A549 (cell line): ENCODE measurements at regions not wholly inside any gene's neighbourhood (a gene's known extent, or its start where the extent isn't known, plus 50 kb on each side); places are given as distances from the start of the nearest gene placed in this dataset.

Source experiments
- ATAC-seq, 2 experiments: fragments of 200-7000 bp in 1 of 2; fragments of >200 bp in 1 of 2; cut with Nextera tagmentation in 1 of 2; cut with Tn5 transposase in 1 of 2; 3 replicates each; pipeline versions ENCODE4 v1.8.0 to v1.9.1; 2018 to 2020; ENCODE audit warnings: mild to moderate bottlenecking in 1 of 2, moderate library complexity in 1 of 2
- CTCF ChIA-PET: fragments of 300-600 bp; sonication (Branson Sonifier 250); formaldehyde crosslinking; extraction: SDS; loops from one replicate; lab custom pipeline; 2021; ENCODE audit warnings: antibody characterized with exemption, inconsistent platforms; lab: Yijun Ruan, JAX
- POLR2A ChIA-PET: fragments of 350-600 bp; formaldehyde crosslinking; extraction: SDS; loops from one replicate; lab custom pipeline; 2021; ENCODE audit warnings: antibody characterized with exemption, inconsistent platforms; lab: Yijun Ruan, JAX
- DNase-seq, 2 experiments: peaks; one replicate each; pipeline versions ENCODE4 v3.0.0 to v3.0.0-alpha.2; 2011 to 2016; ENCODE audit warnings: low read depth in 1 of 2, low spot score in 1 of 2
- FAIRE-seq: peaks from 2 replicates; lab custom pipeline; 2011; peaks lifted over from hg19 to GRCh38; lab: Jason Lieb, UNC
- H3K27ac ChIP-seq, 2 experiments: fragments of >200 bp; sonication (Bioruptor Twin); formaldehyde crosslinking; 3 replicates each; pipeline ENCODE4 v1.5.1; 2016 to 2017
- H3K4me1 ChIP-seq: fragments of >200 bp; sonication (Bioruptor Twin); formaldehyde crosslinking; 3 replicates; pipeline ENCODE4 v1.6.1; 2016
- H3K4me2 ChIP-seq: fragments of >200 bp; sonication (Bioruptor Twin); formaldehyde crosslinking; 3 replicates; pipeline ENCODE4 v1.6.1; 2016
- H3K4me3 ChIP-seq: fragments of >200 bp; sonication (Bioruptor Twin); formaldehyde crosslinking; 3 replicates; pipeline ENCODE4 v1.5.1; 2016
- H3K9me3 ChIP-seq: fragments of >200 bp; sonication (Bioruptor Twin); formaldehyde crosslinking; 3 replicates; pipeline ENCODE4 v1.6.1; 2016
- CEBPB ChIP-seq, 2 experiments: fragments of >200 bp in 1 of 2; sonication (Bioruptor Twin) in 1 of 2; formaldehyde crosslinking in 1 of 2; IDR thresholded peaks; 2 replicates each; pipeline ENCODE4 v1.6.1; 2012 to 2016
- EHMT2 ChIP-seq: fragments of 200-600 bp; sonication (generic); IDR thresholded peaks from 2 replicates; pipeline ENCODE4 v1.6.1; 2016; ENCODE audit warnings: antibody characterized with exemption, low read depth, mild to moderate bottlenecking, moderate library complexity
- FOSL2 ChIP-seq, 2 experiments: fragments of 450-650 bp in 1 of 2; fragments of >200 bp in 1 of 2; sonication (Bioruptor Twin) in 1 of 2; formaldehyde crosslinking; IDR thresholded peaks; 2 replicates each; pipeline versions ENCODE4 v1.5.0 to v1.6.1; 2016 to 2020; ENCODE audit warnings: mild to moderate bottlenecking in 1 of 2, moderate library complexity in 1 of 2
- FOXS1 ChIP-seq: fragments of 250-450 bp; sonication (Bioruptor Pico); IDR thresholded peaks from 2 replicates; pipeline ENCODE4 v1.5.0; 2020; ENCODE audit warnings: mild to moderate bottlenecking, moderate library complexity
- GATA3 ChIP-seq: IDR thresholded peaks from 2 replicates; pipeline ENCODE4 v1.6.1; 2012; ENCODE audit warnings: borderline replicate concordance
- HOXA7 ChIP-seq: fragments of 250-450 bp; sonication (Bioruptor Pico); IDR thresholded peaks from 2 replicates; pipeline ENCODE4 v1.5.0; 2020; ENCODE audit warnings: mild to moderate bottlenecking, moderate library complexity
- HOXB5 ChIP-seq: fragments of 250-450 bp; sonication (Bioruptor Pico); IDR thresholded peaks from 2 replicates; pipeline ENCODE4 v1.5.0; 2020; ENCODE audit warnings: mild to moderate bottlenecking, moderate library complexity
- JUN ChIP-seq, 2 experiments: fragments of >200 bp; sonication (Bioruptor Twin); formaldehyde crosslinking; IDR thresholded peaks; 2 replicates in 1 of 2; 3 replicates in 1 of 2; pipeline ENCODE4 v1.6.1; 2016 to 2017
- KDM1A ChIP-seq: fragments of 200-600 bp; sonication (generic); IDR thresholded peaks from 2 replicates; pipeline ENCODE4 v1.6.1; 2016; ENCODE audit warnings: low read depth, mild to moderate bottlenecking
- KDM5A ChIP-seq: fragments of 200-600 bp; sonication (generic); IDR thresholded peaks from 2 replicates; pipeline ENCODE4 v1.6.1; 2016; ENCODE audit warnings: antibody characterized with exemption, mild to moderate bottlenecking
- MYC ChIP-seq: IDR thresholded peaks from 2 replicates; pipeline ENCODE4 v1.6.1; 2012; ENCODE audit warnings: mild to moderate bottlenecking, inconsistent platforms, low read length, improper control_type of control experiment, borderline replicate concordance
- POLR2A ChIP-seq: IDR thresholded peaks from 2 replicates; pipeline ENCODE4 v1.6.1; 2012; ENCODE audit warnings: mild to moderate bottlenecking, low read length
- POLR2AphosphoS2 ChIP-seq: conservative IDR thresholded peaks from 2 replicates; pipeline ENCODE4 v1.6.1; 2012; ENCODE audit warnings: low read length, improper control_type of control experiment, inconsistent platforms
- RCOR1 ChIP-seq: fragments of 150-350 bp; IDR thresholded peaks from 2 replicates; pipeline ENCODE4 v1.6.1; 2014; ENCODE audit warnings: antibody characterized with exemption, low read length, low read depth
- TP53 ChIP-seq: fragments of 250-450 bp; sonication (Bioruptor Pico); IDR thresholded peaks from 2 replicates; pipeline ENCODE4 v1.5.0; 2021; ENCODE audit warnings: mild to moderate bottlenecking, moderate library complexity
- ZNF302 ChIP-seq: fragments of 250-450 bp; sonication (Bioruptor Pico); IDR thresholded peaks from 2 replicates; pipeline ENCODE4 v1.9.0; 2021; ENCODE audit warnings: inconsistent platforms, mild to moderate bottlenecking, moderate library complexity
- ZSCAN20 ChIP-seq: fragments of 250-450 bp; sonication (Bioruptor Pico); IDR thresholded peaks from 2 replicates; pipeline ENCODE4 v1.8.0; 2022; ENCODE audit warnings: mild to moderate bottlenecking, moderate library complexity
- WGBS: methylation state at CpG from one replicate; pipeline ENCODE4 v1.1.6; 2017; ENCODE audit errors: missing lambda C conversion rate; 5-methylcytosine and 5-hydroxymethylcytosine counted together
- TF ChIP-seq, protein P1 (sequence below): fragments of 250-450 bp; sonication (Bioruptor Pico); IDR thresholded peaks from 2 replicates; pipeline ENCODE4 v1.5.0; 2020; ENCODE audit warnings: low read depth, mild to moderate bottlenecking, moderate library complexity
- TF ChIP-seq, protein P2 (sequence below): fragments of >200 bp; sonication (Bioruptor Twin); formaldehyde crosslinking; IDR thresholded peaks from 3 replicates; pipeline ENCODE4 v1.6.1; 2016
- TF ChIP-seq, protein P3 (sequence below): IDR thresholded peaks from 2 replicates; pipeline ENCODE4 v1.6.1; 2012
- TF ChIP-seq, protein P4 (sequence below): IDR thresholded peaks from 2 replicates; pipeline ENCODE4 v1.6.1; 2012
- TF ChIP-seq, protein P5 (sequence below): fragments of >200 bp; sonication (Bioruptor Twin); formaldehyde crosslinking; IDR thresholded peaks from 2 replicates; pipeline ENCODE4 v1.6.1; 2016
- TF ChIP-seq, protein P6 (sequence below): IDR thresholded peaks from 2 replicates; pipeline ENCODE4 v1.6.1; 2012; ENCODE audit warnings: low read depth, borderline replicate concordance

DNA sequence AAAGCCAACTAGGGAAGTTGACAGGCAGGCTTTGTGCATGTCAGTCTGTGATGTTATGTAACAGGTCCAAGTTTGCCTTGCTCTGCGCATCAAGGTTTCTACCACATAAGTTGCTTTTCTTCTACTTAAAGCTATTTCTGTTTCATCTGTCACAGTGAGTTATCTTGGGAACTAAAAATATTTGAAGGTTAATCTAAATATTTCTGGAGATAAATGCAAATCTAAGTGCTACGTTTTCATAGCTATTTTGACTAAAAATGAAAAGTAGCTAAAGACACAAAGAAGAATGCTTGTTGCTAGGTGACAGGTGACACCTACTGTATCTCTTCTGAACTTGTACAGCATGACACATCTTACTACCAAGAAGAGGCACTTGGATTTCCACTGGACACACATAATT is 135.6 kb downstream of the KLF12 start:
- Histone ChIP-seq H3K4me2 (no peak overlapping the region), H3K4me1 (no peaks in the 10 kb centered on the region), H3K4me3 (no peak overlapping the region), H3K9me3 (no peaks in the 10 kb centered on the region), H3K27ac (no peak overlapping the region)
- FAIRE-seq (no peak), ATAC-seq (no peak), DNase-seq (no peak)
- WGBS: 73% methylated on average over 2 of the region's 2 CpGs
- TF ChIP-seq RCOR1: no peak
- no peak for TF ChIP-seq JUN (IDR thresholded peaks at IDR 0.05)
- TF ChIP-seq, protein P1, sequence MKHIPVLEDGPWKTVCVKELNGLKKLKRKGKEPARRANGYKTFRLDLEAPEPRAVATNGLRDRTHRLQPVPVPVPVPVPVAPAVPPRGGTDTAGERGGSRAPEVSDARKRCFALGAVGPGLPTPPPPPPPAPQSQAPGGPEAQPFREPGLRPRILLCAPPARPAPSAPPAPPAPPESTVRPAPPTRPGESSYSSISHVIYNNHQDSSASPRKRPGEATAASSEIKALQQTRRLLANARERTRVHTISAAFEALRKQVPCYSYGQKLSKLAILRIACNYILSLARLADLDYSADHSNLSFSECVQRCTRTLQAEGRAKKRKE (CRISPR knock-in tag): no peak
- TF ChIP-seq, protein P2, sequence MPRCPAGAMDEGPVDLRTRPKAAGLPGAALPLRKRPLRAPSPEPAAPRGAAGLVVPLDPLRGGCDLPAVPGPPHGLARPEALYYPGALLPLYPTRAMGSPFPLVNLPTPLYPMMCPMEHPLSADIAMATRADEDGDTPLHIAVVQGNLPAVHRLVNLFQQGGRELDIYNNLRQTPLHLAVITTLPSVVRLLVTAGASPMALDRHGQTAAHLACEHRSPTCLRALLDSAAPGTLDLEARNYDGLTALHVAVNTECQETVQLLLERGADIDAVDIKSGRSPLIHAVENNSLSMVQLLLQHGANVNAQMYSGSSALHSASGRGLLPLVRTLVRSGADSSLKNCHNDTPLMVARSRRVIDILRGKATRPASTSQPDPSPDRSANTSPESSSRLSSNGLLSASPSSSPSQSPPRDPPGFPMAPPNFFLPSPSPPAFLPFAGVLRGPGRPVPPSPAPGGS: no peak
- no peak for TF ChIP-seq FOXS1 (CRISPR knock-in tag)
- CTCF ChIA-PET: no interaction called here
- POLR2A ChIA-PET: no interaction called here

DNA sequence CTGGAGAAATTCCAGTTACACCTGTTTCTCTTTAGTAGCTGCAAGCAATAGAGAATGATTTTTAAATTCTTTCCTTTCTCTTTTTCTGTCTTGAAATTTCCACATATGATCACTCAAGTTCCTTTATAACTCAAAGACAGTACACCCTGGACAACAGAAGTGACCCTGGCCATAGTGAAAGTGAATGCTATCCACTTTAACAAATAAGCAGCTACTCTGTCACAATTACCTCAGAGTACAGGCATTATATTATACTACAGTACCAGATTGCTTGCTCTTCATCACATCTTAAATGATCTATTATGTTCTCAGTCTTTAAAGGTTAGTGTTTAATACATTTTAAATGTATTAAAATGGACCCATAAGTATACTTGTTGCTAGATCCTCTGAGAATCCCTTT is 136.2 kb downstream of the KLF12 start:
- FAIRE-seq (no peak), DNase-seq (no peak), ATAC-seq (no peak)
- Histone ChIP-seq H3K4me3 (no peak overlapping the region), H3K27ac (no peak overlapping the region), H3K9me3 (no peaks in the 10 kb centered on the region), H3K4me1 (no peaks in the 10 kb centered on the region), H3K4me2 (no peak overlapping the region)
- CTCF ChIA-PET: no interaction called here
- TF ChIP-seq TP53 (CRISPR knock-in tag) (no peak), EHMT2 (no peak), JUN (IDR thresholded peaks at IDR 0.05) (no peak), GATA3 (no peak)
- POLR2A ChIA-PET: no interaction called here

DNA sequence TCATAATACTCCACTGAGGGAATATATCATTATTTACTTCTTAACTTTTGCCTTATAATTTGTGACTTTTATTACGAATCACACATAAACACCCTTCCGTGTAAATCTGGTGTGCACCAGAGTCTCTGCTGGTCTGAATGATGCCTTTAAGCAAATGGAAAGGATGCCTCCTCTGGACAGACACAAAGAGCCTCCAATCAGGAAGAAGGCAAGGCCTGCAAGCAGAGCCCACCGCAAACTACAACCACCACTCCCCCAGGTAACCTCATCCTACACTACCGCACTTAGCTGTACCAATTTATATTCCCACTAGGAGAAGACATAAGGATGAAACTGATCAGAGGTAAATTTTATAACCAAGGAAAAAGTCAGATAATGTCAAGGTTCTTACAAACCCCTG is 137.6 kb downstream of the KLF12 start:
- Histone ChIP-seq H3K27ac (no peak overlapping the region), H3K4me2 (no peak overlapping the region), H3K4me3 (no peak overlapping the region), H3K9me3 (no peaks in the 10 kb centered on the region), H3K4me1 (no peaks in the 10 kb centered on the region)
- no peak for DNase-seq
- POLR2A ChIA-PET: no interaction called here
- WGBS: 95% methylated on average over 4 of the region's 4 CpGs
- ATAC-seq: no peak
- FAIRE-seq: no peak
- no peak for TF ChIP-seq MYC
- CTCF ChIA-PET: no interaction called here

DNA sequence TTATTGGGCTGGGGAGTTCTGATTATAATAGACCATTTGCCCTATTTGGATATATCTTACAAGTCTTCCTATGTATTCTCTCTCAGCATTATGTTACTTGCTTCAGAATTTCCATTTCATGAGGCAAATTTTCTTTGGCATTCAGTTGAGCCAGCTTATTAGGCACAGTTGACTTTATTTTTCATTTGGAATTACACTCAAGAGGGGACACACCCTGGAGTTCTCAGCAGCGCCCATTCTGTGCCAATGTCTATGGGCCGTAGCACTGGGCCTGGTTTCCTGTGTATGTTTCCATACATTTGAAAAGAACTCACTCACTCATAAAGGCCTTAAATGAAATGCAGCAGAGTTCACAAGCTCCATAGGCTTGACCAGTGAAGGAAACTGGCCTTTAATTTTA is 138.5 kb downstream of the KLF12 start:
- TF ChIP-seq, protein P3, sequence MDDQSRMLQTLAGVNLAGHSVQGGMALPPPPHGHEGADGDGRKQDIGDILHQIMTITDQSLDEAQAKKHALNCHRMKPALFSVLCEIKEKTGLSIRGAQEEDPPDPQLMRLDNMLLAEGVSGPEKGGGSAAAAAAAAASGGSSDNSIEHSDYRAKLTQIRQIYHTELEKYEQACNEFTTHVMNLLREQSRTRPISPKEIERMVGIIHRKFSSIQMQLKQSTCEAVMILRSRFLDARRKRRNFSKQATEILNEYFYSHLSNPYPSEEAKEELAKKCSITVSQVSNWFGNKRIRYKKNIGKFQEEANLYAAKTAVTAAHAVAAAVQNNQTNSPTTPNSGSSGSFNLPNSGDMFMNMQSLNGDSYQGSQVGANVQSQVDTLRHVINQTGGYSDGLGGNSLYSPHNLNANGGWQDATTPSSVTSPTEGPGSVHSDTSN: no peak
- TF ChIP-seq, protein P4, sequence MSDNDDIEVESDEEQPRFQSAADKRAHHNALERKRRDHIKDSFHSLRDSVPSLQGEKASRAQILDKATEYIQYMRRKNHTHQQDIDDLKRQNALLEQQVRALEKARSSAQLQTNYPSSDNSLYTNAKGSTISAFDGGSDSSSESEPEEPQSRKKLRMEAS: no peak
- TF ChIP-seq KDM1A (no peak), CEBPB (IDR thresholded peaks at IDR 0.05) (no peak), JUN (IDR thresholded peaks at IDR 0.05) (no peak), HOXA7 (no peak), ZNF302 (CRISPR knock-in tag) (no peak), ZSCAN20 (CRISPR knock-in tag) (no peak), HOXB5 (CRISPR knock-in tag) (no peak), POLR2AphosphoS2 (no peak), GATA3 (no peak), MYC (no peak), TP53 (CRISPR knock-in tag) (no peak), KDM5A (no peak), FOSL2 (IDR thresholded peaks at IDR 0.05) (no peak), FOSL2 (CRISPR knock-in tag; IDR thresholded peaks at IDR 0.05) (no peak), POLR2A (no peak)
- TF ChIP-seq, protein P1 (CRISPR knock-in tag): no peak
- TF ChIP-seq, protein P5, sequence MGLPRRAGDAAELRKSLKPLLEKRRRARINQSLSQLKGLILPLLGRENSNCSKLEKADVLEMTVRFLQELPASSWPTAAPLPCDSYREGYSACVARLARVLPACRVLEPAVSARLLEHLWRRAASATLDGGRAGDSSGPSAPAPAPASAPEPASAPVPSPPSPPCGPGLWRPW: no peak
- TF ChIP-seq, protein P6, sequence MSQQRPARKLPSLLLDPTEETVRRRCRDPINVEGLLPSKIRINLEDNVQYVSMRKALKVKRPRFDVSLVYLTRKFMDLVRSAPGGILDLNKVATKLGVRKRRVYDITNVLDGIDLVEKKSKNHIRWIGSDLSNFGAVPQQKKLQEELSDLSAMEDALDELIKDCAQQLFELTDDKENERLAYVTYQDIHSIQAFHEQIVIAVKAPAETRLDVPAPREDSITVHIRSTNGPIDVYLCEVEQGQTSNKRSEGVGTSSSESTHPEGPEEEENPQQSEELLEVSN: no peak
- Histone ChIP-seq H3K4me2 (no peak overlapping the region), H3K4me3 (no peak overlapping the region), H3K9me3 (no peaks in the 10 kb centered on the region), H3K27ac (no peak overlapping the region), H3K4me1 (no peaks in the 10 kb centered on the region)
- ChIA-PET POLR2A (no interaction called here), CTCF (interaction anchor here (1.1 kb wide), 1 partner anchor 10 kb away, joined by 3 read pairs; no protein-coding TSS in a partner anchor)
- DNase-seq (no peak), ATAC-seq (no peak), FAIRE-seq (no peak)
- 94% methylated on average over 2 of the region's 2 CpGs for WGBS
